Panc1 (cell line): ENCODE measurements at regions not wholly inside any gene's neighbourhood (a gene's known extent, or its start where the extent isn't known, plus 50 kb on each side); places are given as distances from the start of the nearest gene placed in this dataset.

Experiments
- ATAC-seq: fragments of 200-7000 bp; cut with Tn5 transposase; 2 replicates; pipeline ENCODE4 v1.9.1; 2020; ENCODE audit warnings: mild to moderate bottlenecking, moderate library complexity
- BruUV-seq: library from RNA; stranded (reverse); fragments of 400-500 nt; replicated peaks from 2 replicates; lab custom pipeline; 2021; lab: Mats Ljungman, UMichigan
- CTCF ChIA-PET: fragments of 300-600 bp; sonication (Branson Sonifier 250); formaldehyde crosslinking; loops from one replicate; lab custom pipeline; 2022; ENCODE audit warnings: antibody characterized with exemption; lab: Charles Lee
- POLR2A ChIA-PET: fragments of 300-600 bp; sonication (Branson Sonifier 250); formaldehyde crosslinking; loops from one replicate; lab custom pipeline; 2022; ENCODE audit warnings: antibody characterized with exemption; lab: Charles Lee
- DNase-seq: peaks from one replicate; pipeline ENCODE4 v3.0.0-alpha.2; 2010; ENCODE audit warnings: low read depth, low spot score
- H3K27ac ChIP-seq: 2 replicates; pipeline ENCODE4 v1.5.1; 2011; ENCODE audit warnings: mild to moderate bottlenecking, low read length, inconsistent platforms
- H3K27me3 ChIP-seq: fragments of 200-500 bp; sonication (Bioruptor generic); 2 replicates; pipeline ENCODE4 v1.6.0; 2014; ENCODE audit warnings: low read length, inconsistent platforms; ENCODE audit not compliant: control insufficient read depth, insufficient read depth
- H3K36me3 ChIP-seq: fragments of 200-500 bp; sonication (Bioruptor generic); 2 replicates; pipeline ENCODE4 v1.5.1; 2014; ENCODE audit warnings: inconsistent platforms, mild to moderate bottlenecking, low read length, moderate library complexity; ENCODE audit not compliant: control insufficient read depth, insufficient read depth
- H3K4me1 ChIP-seq: 2 replicates; pipeline ENCODE4 v1.5.1; 2011; ENCODE audit warnings: inconsistent platforms, mild to moderate bottlenecking, low read length, moderate library complexity; ENCODE audit not compliant: control insufficient read depth, insufficient read depth
- H3K4me3 ChIP-seq, 2 experiments: 2 replicates each; pipeline ENCODE4 v1.5.1; 2011 to 2012; ENCODE audit warnings: low read depth in 2 of 2, low read length in 2 of 2, mild to moderate bottlenecking in 2 of 2, inconsistent platforms in 1 of 2, moderate library complexity in 1 of 2
- H3K9me3 ChIP-seq: fragments of 200-500 bp; sonication (Bioruptor generic); 2 replicates; pipeline ENCODE4 v1.5.1; 2014; ENCODE audit warnings: low read depth, mild to moderate bottlenecking, inconsistent platforms, low read length, moderate library complexity; ENCODE audit not compliant: control insufficient read depth, insufficient read depth
- POLR2AphosphoS5 ChIP-seq: IDR thresholded peaks from 2 replicates; pipeline ENCODE4 v1.6.1; 2012; ENCODE audit warnings: mild to moderate bottlenecking, low read depth, low read length, moderate library complexity
- SIN3A ChIP-seq: IDR thresholded peaks from 2 replicates; pipeline ENCODE4 v1.6.1; 2012; ENCODE audit warnings: low read depth, mild to moderate bottlenecking, low read length, moderate library complexity, borderline replicate concordance; ENCODE audit not compliant: insufficient read depth
- TCF7L2 ChIP-seq: IDR thresholded peaks from 2 replicates; pipeline ENCODE4 v1.6.1; 2011; ENCODE audit warnings: mild to moderate bottlenecking, low read depth, low read length, inconsistent platforms
- in situ Hi-C: cut with HindIII; loops from 2 replicates; pipeline ENCODE4 v1.10.0; 2016; ENCODE audit warnings: low sequenced_read_pairs, low pct_unique_long_range_greater_than_20kb
- intact Hi-C: fragments of 100-400 bp; cut with micrococcal nuclease; formaldehyde crosslinking; loops from one replicate; pipeline ENCODE4 v1.10.0; 2022; ENCODE audit not compliant: unreplicated experiment
- TF ChIP-seq, protein P1 (sequence below), 2 experiments: IDR thresholded peaks; 2 replicates each; pipeline ENCODE4 v1.6.1; 2011 to 2012; ENCODE audit warnings: low read depth in 2 of 2, control low read depth in 1 of 2, low read length in 1 of 2, mild to moderate bottlenecking in 1 of 2, moderate library complexity in 1 of 2; ENCODE audit not compliant: insufficient read depth in 1 of 2
- TF ChIP-seq, protein P2 (sequence below): fragments of 450-650 bp; IDR thresholded peaks from 2 replicates; pipeline ENCODE4 v1.5.1; 2017; ENCODE audit warnings: mild to moderate bottlenecking

DNA sequence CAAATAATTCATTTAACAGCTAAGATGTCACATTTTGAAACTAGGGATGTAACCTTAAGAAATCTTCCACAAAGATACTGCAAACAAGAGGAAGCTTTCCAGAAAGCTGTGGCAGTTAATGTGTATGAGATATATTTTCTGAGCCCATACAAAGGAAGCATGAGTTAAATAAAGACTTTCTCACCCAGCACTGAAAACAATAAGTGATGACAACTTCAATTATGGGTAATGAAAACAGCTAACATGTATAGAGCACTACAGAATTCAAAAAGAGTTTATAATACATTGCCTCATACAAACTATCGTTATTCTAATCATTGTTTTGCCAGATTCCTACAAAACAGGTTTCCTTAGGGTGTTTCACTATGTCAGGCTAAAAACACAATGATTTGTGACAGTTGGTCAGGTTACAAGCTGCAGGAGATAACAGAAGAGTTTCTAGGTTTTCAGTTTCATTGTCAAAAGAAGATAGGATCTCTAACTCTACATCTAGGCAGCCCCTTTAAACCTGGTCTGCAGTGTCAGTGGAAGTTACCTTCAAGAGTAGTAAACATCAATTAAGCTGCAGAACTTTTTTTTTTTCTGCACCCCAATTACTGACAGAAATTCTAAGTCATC is 618.1 kb upstream of the ADGRL3 start:
- H3K9me3 ChIP-seq: no peaks in the 10 kb centered on the region
- ChIA-PET CTCF (no interaction called here), POLR2A (no interaction called here)
- intact Hi-C loops: no loop called here
- BruUV-seq: no TSS peak
- no peaks in the 10 kb centered on the region for H3K36me3 ChIP-seq
- no peak for DNase-seq
- H3K27me3 ChIP-seq: no peaks in the 10 kb centered on the region
- no peak overlapping the region for H3K27ac ChIP-seq
- in situ Hi-C loops: no loop called here
- no peak overlapping the region for H3K4me3 ChIP-seq
- no peaks in the 10 kb centered on the region for H3K4me1 ChIP-seq
- TF ChIP-seq SIN3A (no peak), TCF7L2 (no peak), POLR2AphosphoS5 (no peak)
- TF ChIP-seq, protein P1, sequence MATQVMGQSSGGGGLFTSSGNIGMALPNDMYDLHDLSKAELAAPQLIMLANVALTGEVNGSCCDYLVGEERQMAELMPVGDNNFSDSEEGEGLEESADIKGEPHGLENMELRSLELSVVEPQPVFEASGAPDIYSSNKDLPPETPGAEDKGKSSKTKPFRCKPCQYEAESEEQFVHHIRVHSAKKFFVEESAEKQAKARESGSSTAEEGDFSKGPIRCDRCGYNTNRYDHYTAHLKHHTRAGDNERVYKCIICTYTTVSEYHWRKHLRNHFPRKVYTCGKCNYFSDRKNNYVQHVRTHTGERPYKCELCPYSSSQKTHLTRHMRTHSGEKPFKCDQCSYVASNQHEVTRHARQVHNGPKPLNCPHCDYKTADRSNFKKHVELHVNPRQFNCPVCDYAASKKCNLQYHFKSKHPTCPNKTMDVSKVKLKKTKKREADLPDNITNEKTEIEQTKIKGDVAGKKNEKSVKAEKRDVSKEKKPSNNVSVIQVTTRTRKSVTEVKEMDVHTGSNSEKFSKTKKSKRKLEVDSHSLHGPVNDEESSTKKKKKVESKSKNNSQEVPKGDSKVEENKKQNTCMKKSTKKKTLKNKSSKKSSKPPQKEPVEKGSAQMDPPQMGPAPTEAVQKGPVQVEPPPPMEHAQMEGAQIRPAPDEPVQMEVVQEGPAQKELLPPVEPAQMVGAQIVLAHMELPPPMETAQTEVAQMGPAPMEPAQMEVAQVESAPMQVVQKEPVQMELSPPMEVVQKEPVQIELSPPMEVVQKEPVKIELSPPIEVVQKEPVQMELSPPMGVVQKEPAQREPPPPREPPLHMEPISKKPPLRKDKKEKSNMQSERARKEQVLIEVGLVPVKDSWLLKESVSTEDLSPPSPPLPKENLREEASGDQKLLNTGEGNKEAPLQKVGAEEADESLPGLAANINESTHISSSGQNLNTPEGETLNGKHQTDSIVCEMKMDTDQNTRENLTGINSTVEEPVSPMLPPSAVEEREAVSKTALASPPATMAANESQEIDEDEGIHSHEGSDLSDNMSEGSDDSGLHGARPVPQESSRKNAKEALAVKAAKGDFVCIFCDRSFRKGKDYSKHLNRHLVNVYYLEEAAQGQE (IDR thresholded peaks at IDR 0.05; ENCODE audit: insufficient read depth in 1 of 2, low read depth in 2 of 2, low read length in 1 of 2): no peak
- TF ChIP-seq, protein P2, sequence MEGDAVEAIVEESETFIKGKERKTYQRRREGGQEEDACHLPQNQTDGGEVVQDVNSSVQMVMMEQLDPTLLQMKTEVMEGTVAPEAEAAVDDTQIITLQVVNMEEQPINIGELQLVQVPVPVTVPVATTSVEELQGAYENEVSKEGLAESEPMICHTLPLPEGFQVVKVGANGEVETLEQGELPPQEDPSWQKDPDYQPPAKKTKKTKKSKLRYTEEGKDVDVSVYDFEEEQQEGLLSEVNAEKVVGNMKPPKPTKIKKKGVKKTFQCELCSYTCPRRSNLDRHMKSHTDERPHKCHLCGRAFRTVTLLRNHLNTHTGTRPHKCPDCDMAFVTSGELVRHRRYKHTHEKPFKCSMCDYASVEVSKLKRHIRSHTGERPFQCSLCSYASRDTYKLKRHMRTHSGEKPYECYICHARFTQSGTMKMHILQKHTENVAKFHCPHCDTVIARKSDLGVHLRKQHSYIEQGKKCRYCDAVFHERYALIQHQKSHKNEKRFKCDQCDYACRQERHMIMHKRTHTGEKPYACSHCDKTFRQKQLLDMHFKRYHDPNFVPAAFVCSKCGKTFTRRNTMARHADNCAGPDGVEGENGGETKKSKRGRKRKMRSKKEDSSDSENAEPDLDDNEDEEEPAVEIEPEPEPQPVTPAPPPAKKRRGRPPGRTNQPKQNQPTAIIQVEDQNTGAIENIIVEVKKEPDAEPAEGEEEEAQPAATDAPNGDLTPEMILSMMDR: no peak
- no peak for ATAC-seq

DNA sequence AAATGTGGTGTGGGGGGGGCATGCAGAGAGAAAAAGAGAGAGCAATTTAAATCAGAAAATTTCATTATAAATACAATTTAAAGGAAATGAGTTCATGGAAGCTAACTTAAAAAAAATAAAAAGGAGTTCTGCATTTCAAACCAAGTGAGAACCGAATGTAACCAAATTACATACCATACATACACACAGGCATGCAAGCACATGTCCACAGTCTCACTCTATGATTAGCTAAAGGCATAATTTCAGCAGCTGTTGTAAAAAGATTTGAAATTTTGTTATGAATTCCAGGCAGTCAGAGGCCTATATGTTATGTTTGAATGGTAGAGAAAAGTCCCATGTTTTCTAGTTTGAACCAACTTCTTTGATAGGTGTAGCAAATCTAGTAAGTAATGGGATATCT is 611.6 kb upstream of the ADGRL3 start:
- H3K4me3 ChIP-seq: no peak overlapping the region
- in situ Hi-C loops: no loop called here
- TF ChIP-seq POLR2AphosphoS5 (no peak), TCF7L2 (no peak), SIN3A (no peak)
- TF ChIP-seq, protein P1 (IDR thresholded peaks at IDR 0.05; ENCODE audit: insufficient read depth in 1 of 2, low read depth in 2 of 2, low read length in 1 of 2): no peak
- TF ChIP-seq, protein P2: no peak
- CTCF ChIA-PET: no interaction called here
- no peaks in the 10 kb centered on the region for H3K9me3 ChIP-seq
- BruUV-seq: no TSS peak
- intact Hi-C loops: no loop called here
- no peaks in the 10 kb centered on the region for H3K27me3 ChIP-seq
- no peaks in the 10 kb centered on the region for H3K36me3 ChIP-seq
- POLR2A ChIA-PET: no interaction called here
- no peaks in the 10 kb centered on the region for H3K4me1 ChIP-seq
- ATAC-seq: no peak
- no peak for DNase-seq
- H3K27ac ChIP-seq: no peak overlapping the region
